ENCODE measurements at regions not wholly inside any gene's neighbourhood (a gene's known extent, or its start where the extent isn't known, plus 50 kb on each side); places are given as distances from the start of the nearest gene placed in this dataset.

- Histone ChIP-seq H3K4me3 (no peak overlapping the region), H3K36me3 (ENCODE audit: control insufficient read depth, insufficient read depth, low read length) (no peaks in the 10 kb centered on the region), H3K27ac (ENCODE audit: extremely low read depth, low read depth, low read length) (no peak overlapping the region), H4K20me1 (replicated peaks; ENCODE audit: control insufficient read depth, insufficient read depth, low read length) (no peaks in the 10 kb centered on the region), H3K4me1 (replicated peaks in 1 of 2; ENCODE audit: control insufficient read depth in 2 of 2, insufficient read depth in 2 of 2, low read length in 2 of 2) (no peaks in the 10 kb centered on the region), H3K9me3 (replicated peaks; ENCODE audit: control insufficient read depth, insufficient read depth, low read depth, low read length) (no peaks in the 10 kb centered on the region), H3K27me3 (ENCODE audit: control insufficient read depth in 2 of 2, insufficient read depth in 2 of 2, low read length in 2 of 2) (no peaks in the 10 kb centered on the region), H3K79me2 (ENCODE audit: control insufficient read depth, insufficient read depth, low read length) (no peaks in the 10 kb centered on the region), H3K9me1 (ENCODE audit: control insufficient read depth, insufficient read depth, low read length) (no peaks in the 10 kb centered on the region), H2AFZ (ENCODE audit: low read depth, low read length) (no peak overlapping the region), H3K4me2 (ENCODE audit: insufficient read depth, low read length) (no peak overlapping the region), H3K9ac (ENCODE audit: insufficient read depth in 1 of 2, low read depth in 2 of 2, low read length in 2 of 2) (no peak overlapping the region)
- ChIA-PET CTCF (ENCODE audit: low intra/inter-chr PET ratio) (no interaction called here), POLR2A (no interaction called here)
- ATAC-seq (no peak), DNase-seq (ENCODE audit: extremely low read depth in 1 of 4, low spot score in 3 of 4) (no peak), FAIRE-seq (no peak)
- no TSS peak for BruUV-seq (replicated peaks)
- intact Hi-C loops (cut with micrococcal nuclease) (no loop called here), in situ Hi-C loops (cut with MboI) (no loop called here)
- no peak for TF ChIP-seq TBP (optimal IDR thresholded peaks at IDR 0.05; ENCODE audit: low read depth, low read length)
- 25% methylated on average over 24 of the region's 60 CpGs for WGBS (ENCODE audit: insufficient coverage, low coverage, missing lambda C conversion rate)
These were observed 163.1 kb downstream of the KLHL28 start for GRCh38 chr14:44798386-44799242.

GRCh38 chr14:44795725-44796124 lies 166.0 kb downstream of the KLHL28 start:
- Histone ChIP-seq H3K4me2 (ENCODE audit: insufficient read depth, low read length) (no peak overlapping the region), H4K20me1 (replicated peaks; ENCODE audit: control insufficient read depth, insufficient read depth, low read length) (no peaks in the 10 kb centered on the region), H3K27ac (ENCODE audit: extremely low read depth, low read depth, low read length) (no peak overlapping the region), H3K4me3 (no peak overlapping the region), H3K4me1 (replicated peaks in 1 of 2; ENCODE audit: control insufficient read depth in 2 of 2, insufficient read depth in 2 of 2, low read length in 2 of 2) (no peaks in the 10 kb centered on the region), H3K27me3 (ENCODE audit: control insufficient read depth in 2 of 2, insufficient read depth in 2 of 2, low read length in 2 of 2) (no peaks in the 10 kb centered on the region), H2AFZ (ENCODE audit: low read depth, low read length) (no peak overlapping the region), H3K36me3 (ENCODE audit: control insufficient read depth, insufficient read depth, low read length) (no peaks in the 10 kb centered on the region), H3K9ac (ENCODE audit: insufficient read depth in 1 of 2, low read depth in 2 of 2, low read length in 2 of 2) (no peak overlapping the region), H3K79me2 (ENCODE audit: control insufficient read depth, insufficient read depth, low read length) (no peaks in the 10 kb centered on the region), H3K9me1 (ENCODE audit: control insufficient read depth, insufficient read depth, low read length) (no peaks in the 10 kb centered on the region), H3K9me3 (replicated peaks; ENCODE audit: control insufficient read depth, insufficient read depth, low read depth, low read length) (no peaks in the 10 kb centered on the region)
- FAIRE-seq (no peak), ATAC-seq (no peak), DNase-seq (ENCODE audit: extremely low read depth in 1 of 4, low spot score in 3 of 4) (no peak)
- no TSS peak for BruUV-seq (replicated peaks)
- intact Hi-C loops (cut with micrococcal nuclease) (no loop called here), in situ Hi-C loops (cut with MboI) (no loop called here)
- TF ChIP-seq ZBTB26 (CRISPR knock-in tag; IDR thresholded peaks at IDR 0.05) (no peak), ZFX (CRISPR knock-in tag; IDR thresholded peaks at IDR 0.05) (no peak), RBM15 (IDR thresholded peaks at IDR 0.05; ENCODE audit: insufficient read depth, low read length) (no peak), ZNF263 (CRISPR knock-in tag; IDR thresholded peaks at IDR 0.05; ENCODE audit: borderline replicate concordance) (no peak), RAD51 (IDR thresholded peaks at IDR 0.05; ENCODE audit: borderline replicate concordance, low read depth) (no peak), TRIM25 (IDR thresholded peaks at IDR 0.05; ENCODE audit: borderline replicate concordance) (no peak), ZBTB43 (CRISPR knock-in tag; IDR thresholded peaks at IDR 0.05) (no peak), ZFP1 (CRISPR knock-in tag; IDR thresholded peaks at IDR 0.05) (no peak), MEF2D (tag; conservative IDR thresholded peaks at IDR 0.05; ENCODE audit: low read depth) (no peak), ARID2 (IDR thresholded peaks at IDR 0.05) (no peak)
- ChIA-PET POLR2A (no interaction called here), CTCF (ENCODE audit: low intra/inter-chr PET ratio) (no interaction called here)
- 0% methylated on average over 1 of the region's 1 CpG for WGBS (ENCODE audit: insufficient coverage, low coverage, missing lambda C conversion rate)

Data from K562 (cell line).